ENCODE measurements at regions not wholly inside any gene's neighbourhood (a gene's known extent, or its start where the extent isn't known, plus 50 kb on each side); places are given as distances from the start of the nearest gene placed in this dataset.
A peak's percentile ranks its signal among the peaks of the same experiment; 100 is the strongest.

DNA sequence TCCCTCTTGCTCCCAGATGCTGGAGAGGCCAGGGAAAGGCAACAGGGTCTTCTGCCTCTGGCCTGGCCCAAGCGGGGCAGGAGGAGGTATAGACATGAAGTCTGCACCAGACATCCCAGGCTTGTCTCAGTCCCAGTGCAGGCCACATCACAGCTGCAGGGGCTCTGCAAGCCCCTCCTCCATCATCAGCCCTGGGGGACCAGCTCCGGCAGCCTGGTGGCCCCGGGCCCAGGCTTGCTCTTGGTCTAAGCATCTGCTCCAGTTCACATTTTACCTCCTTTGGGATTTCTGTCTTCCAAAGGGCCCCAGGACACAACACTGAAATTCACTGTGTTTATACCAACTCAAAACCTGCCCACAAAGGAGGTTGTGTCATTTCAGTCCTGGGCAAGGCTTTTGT, 359.4 kb downstream of the ZNF536 start:
- no peak for DNase-seq

DNA sequence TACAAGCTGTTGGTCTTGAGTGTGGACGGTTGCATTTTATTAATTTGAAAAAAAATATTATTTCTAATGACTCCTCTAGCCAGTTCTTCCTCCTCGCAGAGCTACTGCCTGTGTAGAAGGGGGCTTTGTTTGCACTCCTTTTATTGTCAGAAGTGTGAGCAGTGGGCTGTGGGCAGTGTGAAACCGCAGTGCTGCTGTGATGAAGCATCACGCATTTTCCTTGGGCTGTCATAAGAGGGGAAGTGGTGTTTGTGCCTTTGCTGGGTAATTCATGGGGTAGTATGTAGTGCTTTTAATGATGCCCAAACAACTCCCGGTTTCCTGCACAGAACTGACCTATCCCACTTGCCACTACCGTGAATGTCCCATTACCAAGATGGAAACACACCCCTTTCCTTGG, 357.3 kb downstream of the ZNF536 start:
- DNase-seq, result no peak

DNA sequence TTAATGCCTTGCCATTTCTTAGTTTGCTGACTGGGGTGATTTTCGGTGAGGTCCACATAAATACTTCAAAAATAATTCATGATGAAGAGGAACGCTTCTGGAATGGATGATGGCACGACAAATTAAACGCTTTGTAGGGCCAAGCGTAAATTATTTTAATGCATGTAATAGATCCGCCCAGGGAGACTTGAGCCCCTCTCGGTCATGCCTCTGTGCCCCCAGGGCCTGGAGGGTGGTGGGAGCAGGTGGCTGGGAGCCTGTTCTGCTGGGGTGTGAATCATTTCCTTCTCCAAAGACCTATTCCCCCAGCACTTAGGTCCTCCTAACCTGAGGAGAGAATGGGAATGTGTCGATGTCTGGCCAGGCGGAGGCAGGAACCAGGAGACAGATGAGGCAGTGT, 350.6 kb downstream of the ZNF536 start:
- no peak for DNase-seq

DNA sequence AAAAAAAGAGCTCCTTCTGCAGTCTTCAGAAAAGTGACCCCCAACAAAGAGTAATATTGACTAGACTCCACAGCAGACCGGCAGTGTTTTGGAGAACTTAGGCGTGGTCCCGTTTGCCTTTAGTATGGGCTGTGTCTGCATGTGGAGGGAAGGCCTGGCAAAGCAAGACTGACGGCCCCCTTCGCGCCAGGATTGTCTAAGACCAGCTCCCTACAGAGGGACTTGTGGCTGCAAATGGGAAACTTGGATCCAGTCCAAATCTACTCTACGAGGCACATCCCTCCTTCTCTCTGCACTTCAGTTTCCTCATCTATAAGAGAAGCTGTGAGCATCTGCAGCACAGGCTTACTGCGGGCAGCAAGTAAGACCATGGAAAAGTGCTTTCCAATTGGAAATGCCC, 350.0 kb downstream of the ZNF536 start:
- DNase-seq, result no peak

DNA sequence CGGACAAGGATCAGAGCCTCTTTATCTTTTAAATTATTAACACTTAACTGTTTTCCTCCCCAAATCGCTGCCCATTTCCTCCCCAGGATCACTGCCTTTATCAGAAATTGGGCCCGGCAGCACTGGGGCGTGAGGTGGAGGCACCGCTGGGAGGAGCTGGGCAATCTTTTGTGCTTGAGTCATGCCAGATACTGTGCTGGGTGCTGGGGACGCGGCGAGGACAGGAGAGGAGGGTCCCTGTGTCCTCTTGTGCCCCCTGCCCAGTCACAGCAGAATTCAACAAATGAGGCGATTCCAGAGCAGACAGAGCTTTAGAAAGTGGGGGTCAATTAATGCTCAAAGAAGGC, 347.8 kb downstream of the ZNF536 start:
- DNase-seq, result no peak

DNA sequence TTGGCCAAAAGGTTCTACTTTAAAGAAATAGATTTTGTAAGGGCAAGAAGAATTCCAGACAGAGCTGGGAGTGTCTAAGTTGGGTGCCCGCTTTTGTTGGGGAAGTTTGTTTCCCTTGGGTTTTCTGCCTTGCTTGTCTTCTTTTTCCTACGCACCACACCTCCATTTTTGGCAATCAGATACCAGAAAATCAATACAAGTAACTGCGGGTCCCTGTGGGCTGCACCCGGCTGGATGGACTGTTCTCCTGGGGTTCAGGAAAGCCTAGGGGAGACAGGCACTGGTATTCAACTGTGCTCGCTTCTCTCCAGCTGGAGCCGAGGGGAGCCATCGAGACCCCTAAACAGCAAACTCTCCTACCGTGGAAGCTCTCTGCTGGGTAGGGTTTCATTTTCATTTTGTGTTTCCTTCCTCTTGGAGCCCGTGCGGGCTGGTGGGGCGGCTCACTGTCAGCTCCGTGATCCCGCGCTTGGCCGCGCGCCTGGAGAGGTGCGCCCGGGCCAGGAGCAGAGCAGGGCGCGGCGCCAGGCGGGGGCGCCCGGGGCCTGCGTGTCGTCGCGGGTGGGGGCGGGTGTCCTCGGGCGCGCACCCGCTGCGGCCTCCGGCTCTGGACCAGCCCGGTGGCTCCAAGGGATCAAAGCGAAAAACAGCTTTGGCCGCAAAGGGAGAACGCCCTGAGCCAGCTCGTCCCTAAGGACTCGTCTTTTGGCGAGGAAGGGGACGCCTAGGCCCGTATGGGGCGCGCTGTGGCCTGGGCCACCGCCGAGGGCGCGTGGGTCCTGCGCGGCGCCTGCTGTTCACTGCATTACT, 347.2 kb downstream of the ZNF536 start:
- no peak for DNase-seq

DNA sequence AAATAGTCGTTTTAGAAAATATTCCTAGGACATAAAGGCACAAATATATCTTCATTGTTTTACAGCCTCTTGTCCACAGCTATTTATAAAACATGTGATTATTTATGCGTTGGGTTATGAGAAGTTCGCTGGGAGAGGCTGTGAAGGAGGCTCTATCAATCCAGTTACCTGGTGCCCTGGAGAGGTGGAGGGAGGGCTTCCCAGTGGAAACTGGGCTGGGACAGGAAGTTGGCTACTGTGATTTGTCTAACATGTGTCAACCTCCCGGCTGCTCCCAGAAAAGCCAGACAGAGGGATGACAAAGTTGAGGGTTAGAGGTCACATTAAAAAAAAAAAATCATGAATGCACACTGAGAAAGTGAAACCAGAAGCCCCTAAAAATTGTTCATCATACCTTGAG, 346.5 kb downstream of the ZNF536 start:
- no peak for DNase-seq

DNA sequence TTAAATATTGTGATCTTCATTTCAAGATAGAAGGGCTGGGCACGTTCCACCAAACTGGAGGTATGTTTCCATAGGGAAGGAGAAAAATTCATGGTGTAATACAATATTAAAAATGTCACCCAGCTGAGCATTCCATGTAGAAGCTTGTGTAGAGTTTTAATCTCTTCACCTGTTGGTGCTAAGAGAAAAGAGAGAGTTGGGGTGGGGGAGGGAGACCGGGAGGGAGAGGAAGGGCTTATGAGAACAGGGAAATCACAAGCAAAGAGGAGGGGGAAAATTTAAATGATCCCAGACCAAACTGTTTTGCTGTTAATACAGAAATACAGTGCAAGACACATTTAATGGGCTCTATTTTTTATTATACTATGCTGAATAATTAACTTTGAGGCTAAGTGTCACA, 345.8 kb downstream of the ZNF536 start:
- DNase-seq, result no peak

DNA sequence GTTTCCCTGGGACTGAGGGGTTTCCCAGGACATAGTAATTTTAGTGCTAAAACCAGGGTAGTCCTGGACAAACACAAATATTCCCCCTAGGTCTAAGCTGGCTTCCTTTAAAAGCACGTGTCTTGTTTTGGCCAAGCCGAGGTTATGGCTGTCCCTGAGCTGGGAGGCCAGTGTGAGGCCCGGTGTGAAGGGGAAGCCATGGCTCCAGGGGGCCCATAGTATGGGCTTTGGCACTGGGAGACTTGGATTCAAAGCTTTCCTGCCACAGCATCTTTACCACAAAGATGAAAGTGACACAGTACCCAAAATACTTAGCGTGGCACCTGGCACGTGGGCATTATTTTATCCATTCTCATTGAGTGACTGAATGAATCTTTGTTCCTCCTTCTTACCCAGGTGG, 345.2 kb downstream of the ZNF536 start:
- no peak for DNase-seq

DNA sequence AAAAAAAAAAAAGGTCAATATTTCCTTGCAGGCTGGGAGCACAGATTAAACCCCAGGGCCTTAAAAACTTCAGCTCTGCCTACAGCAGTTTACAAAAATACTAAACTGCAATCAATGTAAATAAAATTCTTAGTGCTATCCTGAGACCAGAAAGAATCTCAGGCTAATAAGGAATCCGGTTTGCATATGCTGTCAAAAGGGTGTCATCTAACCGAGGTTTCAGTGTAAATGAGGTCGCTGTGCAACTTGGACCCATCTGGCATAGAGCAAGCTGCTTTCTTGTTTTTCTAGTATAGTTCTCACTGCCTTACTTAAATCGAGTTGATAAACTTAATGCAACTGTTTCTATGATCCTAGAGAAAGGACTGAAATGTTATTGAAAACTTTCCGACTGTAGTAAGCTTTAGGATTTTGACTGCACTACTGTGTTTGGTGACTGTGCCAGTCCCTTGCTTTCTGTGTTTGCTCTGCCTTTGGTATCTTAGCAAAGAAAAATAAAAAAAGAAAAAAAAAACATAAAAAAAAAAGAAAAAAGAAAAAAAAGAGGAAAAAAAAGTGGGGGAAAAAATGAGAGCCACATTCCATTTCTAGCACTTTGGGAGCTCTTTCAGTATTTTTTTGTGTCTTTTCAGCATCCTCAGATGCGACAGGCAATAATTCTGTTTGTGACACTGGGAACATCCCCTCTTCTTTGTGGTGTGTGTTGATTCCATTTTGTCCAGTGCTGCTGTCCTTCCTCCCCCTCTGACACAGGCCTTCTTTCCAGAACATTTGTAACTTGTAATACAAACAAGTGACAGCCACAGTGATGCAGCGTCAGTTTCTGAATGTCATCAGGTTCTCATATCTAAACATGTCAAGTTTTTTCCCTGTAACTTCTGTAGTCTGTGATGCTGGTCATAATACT, 340.5 kb downstream of the ZNF536 start:
- no peak for DNase-seq

DNA sequence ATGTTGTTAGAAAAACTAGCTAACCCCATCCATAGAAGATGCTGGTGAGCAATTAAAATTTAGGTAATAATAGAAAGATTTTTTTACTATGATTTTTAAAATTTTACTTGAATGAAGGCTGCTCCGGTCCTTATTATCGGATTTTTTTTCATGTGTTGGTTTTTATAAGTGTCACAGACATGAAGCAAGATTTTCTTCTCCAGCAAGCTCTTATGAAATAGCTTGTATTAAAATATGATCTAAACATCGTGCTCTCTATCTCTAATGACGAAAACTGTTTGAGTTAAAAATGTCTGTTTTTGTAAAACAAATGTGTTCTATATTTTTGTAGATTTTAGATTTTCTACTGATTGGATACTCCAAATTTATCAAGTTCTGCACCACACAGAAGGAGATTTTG, 339.6 kb downstream of the ZNF536 start:
- DNase-seq, result no peak

DNA sequence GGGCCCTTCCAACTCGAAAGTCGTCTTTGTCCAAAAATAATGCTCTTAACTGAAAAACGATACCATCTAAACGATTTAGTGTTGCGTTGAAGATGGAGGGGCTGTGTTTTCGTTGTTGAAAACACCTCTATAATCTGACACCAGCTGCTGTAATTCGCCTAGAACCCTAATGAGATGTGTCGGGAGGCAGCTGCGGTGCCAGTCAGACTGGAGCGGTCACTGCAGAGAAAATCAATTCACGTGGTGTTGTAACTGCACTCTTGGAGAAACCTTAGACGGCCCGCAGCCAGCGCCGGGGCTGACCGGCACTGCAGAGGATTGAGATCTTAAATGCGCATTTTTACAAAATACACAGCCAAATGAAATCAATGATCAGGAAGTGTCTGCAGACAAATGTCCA, 339.1 kb downstream of the ZNF536 start:
- no peak for DNase-seq

DNA sequence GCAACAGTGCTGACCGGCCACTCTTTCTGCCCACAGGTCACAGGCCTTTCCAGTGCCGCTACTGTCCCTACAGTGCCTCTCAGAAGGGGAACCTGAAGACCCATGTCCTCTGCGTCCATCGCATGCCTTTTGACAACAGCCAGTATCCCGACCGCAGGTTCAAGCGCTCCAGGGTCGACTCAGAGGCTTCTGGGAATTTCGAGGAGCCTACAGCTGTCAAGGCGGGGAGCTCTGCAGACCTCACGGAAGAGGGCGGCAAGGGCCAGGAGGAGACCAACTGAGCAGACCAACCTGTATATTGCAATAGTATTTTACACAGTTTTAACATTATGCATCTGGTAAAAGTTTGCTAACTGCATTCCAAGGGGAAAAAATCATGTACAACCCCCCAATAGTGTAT, 338.5 kb downstream of the ZNF536 start:
- no peak for DNase-seq

DNA sequence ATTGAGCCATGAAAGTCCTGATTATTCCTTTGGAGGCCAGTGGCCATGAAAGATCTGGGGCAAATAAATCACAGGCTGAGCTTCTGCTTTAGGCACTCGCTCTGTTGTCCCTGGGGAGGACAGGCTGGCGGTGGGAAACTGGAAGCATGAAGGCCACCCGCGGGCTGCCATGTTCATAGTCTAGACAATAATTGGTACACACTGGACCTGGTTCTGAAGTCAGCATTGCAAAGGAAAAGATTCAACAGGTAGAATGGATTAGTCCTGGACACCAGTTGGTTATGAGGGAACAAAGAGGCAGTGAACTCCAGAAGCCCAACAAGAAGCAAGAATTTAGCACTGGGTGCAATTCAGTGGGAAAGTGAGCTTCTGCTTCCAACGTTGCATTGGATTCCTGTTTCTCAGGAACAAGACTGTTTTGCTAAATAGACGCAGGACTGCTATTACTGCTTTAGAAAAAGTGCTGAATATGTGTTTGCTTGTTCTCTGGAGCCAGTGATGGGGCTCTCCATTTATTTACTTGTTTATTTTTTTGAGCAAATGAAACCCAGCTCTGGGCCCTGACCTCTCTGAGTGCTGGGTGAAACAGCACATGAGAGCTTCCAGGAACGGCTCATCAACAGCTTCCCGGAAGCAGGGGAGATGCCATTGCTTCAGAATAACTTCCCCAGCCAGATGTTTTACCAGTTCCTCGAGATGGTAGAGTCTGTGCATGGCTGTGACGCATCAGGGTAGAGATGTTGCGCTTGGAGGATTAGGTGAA, 336.4 kb downstream of the ZNF536 start:
- DNase-seq, result no peak

DNA sequence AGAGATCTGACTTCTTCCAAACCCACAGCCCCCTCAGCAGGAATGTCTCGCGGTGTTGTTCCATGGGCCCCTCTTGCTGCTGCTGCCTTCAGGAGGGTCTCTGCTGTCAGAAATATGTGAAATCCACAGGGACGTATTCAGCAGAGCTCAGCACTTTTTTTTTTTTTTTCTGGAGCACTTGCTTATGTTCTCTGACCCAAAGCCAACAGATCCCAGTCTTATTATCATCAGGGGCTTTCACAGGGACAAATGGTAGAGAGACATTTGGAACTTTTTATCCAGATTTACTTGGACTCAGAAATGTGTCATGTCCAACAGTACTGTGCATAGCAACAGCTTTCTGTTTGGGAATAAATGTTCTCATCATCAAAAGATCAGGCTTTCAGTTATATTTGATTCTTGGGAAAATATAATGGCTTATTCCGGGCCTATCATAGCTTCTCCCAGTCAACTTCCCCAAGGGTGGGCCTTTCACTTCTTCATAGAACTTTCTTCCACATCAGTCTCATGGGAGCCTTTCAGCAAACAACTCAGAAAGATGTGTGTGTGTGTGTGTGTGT, 332.7 kb downstream of the ZNF536 start:
- DNase-seq, result no peak

DNA sequence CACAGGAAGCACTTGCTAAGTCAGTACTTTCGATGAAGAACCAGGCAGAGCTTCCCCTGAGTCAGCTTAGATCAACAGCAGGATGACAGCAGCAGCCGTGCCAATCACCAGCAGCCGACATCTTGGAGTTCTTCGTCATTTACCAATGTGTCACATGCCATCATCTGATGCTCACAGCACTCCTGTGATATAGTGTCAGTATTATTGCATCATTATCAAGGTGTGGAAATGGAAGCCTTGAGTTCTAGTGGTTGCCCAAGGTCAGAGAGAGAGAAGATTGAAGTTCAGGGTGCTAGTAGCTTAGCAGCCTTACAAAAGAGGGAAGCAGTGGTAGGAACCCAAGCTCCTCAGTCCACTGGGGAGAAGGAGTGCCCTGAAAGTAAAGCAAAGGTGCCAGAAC, 331.5 kb downstream of the ZNF536 start:
- DNase-seq, result no peak

DNA sequence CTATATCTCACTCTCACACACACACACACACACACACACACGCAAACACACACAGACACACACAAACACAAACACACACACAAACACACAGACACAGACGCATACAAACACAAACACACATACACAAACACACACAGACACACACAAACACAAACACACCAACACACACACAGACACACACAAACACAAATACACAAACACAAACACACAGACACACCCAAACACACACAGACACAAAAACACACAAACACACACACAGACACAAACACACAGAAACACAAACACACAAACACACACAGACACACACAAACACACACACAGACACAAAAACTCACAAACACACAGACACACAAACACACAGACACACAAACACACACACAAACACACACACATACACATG, 329.0 kb downstream of the ZNF536 start:
- no peak for DNase-seq

DNA sequence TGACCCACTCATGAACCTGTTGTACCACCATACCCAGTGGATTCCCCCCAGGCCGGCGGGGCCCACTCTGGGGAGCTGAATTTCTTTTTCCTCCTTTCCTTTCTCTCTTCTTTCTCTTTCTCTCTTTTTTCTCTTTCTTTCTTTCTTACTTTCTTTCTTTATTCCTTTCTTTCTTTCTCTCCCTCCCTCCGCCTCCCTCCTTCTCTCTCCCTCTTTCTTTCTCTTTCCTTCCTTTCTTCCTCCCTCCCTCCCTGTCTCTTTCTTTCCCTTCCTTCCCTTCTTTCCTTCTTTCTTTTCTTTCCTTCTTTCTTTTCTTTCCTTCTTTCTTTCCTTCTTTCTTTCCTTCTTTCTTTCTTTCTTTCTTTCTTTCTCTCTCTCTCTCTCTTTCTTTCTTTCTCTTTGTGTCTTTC, 327.7 kb downstream of the ZNF536 start:
- DNase-seq, result no peak

DNA sequence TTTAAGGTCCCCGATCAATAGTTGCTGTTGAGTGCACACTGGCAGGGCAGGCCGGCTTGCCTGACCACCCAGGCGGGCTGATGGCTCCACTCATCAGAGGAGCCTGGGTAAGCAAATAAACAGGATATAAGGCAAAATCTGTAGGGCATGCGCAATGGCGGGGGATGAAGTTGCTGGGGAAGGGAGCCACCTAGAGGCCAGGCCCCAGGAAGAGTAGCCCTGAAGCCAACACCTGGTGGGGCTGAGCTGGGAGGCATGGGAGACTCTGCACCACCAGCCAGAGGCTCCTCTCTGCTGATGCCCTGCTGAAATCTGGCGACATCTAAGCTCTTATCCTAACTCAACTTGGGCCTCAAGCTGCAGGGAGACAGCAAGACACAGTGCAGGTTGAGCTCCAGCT, 324.3 kb downstream of the ZNF536 start:
- DNase-seq, result peak; percentile 20

DNA sequence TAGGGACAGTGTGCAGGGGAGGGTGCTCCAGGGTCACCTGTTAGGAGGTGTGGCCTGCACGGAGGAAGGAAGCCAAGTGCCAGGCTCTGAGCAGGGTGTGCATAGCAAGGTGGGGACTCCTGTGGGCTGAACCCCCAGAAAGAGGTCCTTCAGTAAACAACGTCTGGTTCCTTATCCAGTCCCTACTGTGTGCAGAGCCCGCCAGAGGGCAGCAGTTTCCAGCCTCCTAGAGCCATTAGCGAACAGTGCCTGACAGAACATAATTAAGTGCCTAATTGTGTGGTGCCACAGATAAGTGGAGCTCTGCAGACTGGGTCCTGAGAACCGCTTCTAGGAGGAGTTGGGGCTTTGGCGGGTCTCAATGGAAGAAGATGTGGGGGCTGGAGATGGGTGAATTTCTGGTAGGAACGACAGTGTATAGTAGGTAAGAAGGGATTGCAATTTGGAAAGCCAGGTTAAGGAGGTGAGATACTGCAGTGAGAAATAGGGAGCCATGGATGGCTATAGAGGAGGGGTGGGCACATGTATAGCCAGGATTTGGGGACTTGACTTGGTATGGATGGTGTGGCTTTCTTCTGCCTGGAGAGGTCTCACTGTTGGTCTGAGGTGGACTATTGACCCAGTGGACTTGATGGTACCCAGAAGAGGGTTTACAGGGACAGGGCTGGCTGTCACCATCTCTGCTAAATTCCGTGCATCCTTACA, 323.1 kb downstream of the ZNF536 start:
- DNase-seq, result no peak

DNA sequence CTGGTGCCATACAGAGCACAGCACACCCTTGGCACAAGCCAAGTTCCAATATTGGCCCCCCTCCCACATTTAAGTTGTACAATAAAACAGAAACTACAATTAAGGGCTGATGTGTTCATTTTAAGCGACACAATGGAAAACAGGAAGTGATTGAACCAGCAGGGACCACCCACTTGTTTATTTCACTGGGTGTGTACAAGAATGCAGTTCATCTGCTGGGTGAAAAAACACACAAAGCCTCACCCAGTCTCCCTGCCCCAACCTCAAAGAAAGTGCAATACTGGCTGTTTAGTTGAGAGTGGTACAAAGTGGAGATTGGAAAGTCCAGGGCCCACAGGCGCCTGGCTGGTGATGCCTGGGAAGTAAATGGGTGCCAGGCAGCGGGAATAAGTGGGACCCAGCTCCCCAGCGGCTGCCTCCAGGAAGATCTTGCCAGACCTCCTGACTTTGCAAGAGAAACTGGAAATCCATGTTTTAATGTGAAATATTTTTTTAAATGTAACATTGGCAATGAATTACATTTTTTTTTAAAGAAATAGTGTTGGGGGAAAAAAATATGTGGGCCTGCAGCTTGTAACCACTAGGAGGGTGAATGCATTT, 322.1 kb downstream of the ZNF536 start:
- no peak for DNase-seq

DNA sequence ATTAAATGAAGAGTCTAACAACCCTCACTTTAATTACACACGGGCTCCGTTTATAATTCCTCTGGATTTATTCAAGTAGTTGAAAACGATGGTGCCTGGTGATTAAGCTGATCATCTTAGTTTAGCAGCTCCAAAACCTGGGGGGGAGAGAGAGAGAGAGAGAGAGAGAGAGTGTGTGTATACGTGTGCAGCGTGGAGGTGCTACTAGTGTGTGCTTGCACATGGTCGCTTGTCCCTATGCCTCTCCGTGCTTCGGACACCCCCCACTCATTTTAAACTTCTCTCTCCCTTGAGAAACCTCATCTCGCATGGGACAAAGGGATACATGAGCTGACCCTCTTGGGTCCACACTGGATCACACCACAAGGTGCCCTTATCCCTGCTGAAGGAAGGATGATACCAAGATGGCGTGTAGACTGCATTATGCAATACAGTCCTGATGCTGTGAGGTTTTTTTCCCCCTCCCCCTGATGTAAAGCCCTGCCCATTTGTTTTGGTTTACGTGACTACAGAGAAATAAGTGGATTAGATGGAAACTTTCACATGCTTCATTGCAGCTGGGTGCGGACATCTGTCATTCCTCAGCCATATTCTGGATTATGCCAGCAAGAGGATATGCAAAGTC, 320.8 kb downstream of the ZNF536 start:
- no peak for DNase-seq

All from DMS53 (cell line).